HG03432 (cell line): ENCODE measurements at regions not wholly inside any gene's neighbourhood (a gene's known extent, or its start where the extent isn't known, plus 50 kb on each side); places are given as distances from the start of the nearest gene placed in this dataset.

Experiments used
- ATAC-seq: cut with Tn5 transposase; IDR thresholded peaks from one replicate; pipeline ENCODE4 v1.9.1; 2021; ENCODE audit warnings: mild to moderate bottlenecking, moderate library complexity; ENCODE audit not compliant: unreplicated experiment

GRCh38 chr14:104383996-104384775 lies 195.4 kb upstream of the C14orf180 start:
- no peak for ATAC-seq

DNA sequence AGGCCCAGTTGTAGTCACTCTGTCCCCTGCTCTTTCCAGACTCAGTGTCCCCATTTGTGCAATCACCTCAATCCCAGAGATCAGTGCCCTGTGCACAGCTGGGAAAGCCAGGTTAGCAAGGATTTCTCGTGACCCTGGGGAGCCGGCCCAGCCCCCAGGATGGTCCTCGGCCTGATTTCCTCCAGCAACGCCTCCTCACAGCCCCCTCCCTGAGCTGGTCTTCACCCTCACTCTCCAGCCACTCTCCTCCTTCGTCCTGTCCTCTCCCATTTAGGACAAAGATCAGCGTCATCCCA lies 194.8 kb upstream of the C14orf180 start:
- ATAC-seq: no peak

- no peak for ATAC-seq
These were observed 194.5 kb upstream of the C14orf180 start for GRCh38 chr14:104385111-104385510.

DNA sequence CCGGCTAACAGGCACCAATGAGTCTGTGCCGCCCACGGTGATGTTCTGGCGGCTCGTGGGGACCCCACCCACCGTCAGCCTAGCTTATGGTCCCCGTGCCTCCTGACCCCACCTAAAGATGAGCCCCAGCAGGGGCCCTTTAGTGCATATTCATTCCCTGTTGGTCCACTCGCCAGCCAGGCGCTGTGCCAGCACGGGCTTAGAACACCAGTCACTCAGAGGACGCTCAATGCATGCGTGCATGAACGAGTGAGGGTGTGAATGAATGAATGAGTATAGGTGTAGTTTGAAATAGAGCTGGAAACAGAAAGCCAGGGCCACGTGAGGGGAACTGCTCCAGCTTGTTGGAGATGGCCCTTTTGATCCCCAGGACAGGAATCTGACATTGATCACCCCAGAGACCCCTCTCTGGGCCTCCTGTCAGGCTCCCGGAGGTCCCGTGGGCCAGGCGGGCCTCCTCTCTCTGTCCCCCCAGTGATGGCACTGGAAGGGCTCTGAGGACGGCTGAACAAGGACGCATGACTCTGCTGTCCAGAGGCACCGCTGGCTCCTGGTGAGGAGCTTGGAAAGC lies 193.9 kb upstream of the C14orf180 start:
- ATAC-seq: no peak

DNA sequence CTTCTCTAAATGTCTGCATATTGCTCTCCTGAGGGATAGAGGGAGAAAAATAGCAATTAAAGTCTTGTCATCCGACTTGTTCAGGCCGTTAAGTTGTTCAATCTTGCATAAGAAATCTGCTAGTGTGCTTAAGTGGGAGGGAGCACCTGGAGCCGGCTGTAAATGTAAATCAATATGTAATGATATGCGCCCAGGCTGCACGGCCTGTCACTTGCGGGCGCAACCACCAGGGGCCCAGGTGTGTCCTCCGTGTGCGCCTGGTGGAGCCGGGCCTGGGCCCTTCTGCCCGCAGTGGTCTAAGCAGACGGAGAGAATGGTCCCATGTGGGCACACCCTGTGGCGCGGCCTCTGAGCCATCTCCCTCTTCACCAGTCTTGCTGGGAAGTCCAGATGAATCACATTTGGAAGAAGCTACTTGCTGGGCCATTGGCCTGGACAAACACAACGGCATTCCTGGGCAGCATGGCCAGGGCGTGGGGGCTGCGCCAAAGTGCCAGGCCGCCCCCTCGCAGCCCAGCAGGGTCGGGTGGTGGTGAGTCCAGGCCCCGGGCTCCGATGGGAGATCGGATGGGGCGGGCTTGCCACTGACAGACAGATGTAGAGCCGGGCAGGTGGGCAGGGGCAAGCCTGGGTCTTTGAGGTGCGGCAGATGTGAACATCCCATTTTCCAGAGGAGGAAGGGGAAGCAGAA lies 193.3 kb upstream of the C14orf180 start:
- no peak for ATAC-seq

DNA sequence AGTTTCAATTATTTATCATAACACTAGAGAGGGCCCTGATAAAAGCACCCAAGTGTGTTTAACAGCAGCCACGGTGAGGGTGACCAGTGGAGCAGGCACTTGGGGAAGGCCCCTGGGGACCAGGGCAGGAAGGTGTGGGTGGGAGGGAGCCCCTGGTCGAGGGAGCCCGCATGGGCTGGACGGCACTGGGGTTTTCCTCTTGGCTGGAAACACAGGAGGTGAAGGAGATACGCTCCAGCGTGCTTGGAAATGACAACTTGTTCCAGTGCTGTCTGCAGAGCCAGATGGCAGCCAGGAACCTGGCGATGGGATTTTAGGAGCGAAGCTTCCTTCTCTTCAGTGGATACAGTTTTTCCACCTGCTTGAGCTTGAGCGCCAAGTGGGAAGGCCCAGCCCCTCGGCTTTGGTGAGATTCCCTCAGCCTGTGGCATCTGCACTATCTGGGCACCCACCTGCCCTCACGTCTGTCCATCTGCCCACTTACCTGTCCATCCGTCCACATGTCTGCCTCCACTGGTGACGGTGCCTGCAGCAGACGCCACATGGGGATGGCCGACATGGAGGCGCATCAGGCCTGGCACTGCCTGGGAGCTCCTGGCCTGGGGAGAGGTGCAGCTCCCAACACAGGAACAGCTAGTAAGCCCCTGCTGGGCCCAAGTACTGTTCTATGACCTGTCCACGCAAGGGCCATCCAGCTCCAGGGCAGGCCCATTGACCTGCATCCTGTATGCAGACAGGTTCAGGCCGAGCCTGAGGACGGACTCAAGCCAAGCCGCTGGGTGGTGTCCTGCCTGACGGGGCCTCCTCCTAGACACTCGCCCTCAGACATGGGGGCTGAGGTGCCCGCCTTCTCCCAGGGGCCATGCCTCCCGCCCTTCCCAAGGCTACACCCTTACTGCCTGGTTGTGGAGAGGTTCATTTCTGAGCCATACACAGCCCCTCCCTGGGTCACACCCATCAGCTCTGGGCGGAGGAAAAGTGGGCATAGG lies 192.2 kb upstream of the C14orf180 start:
- no peak for ATAC-seq

GRCh38 chr14:104388011-104388521 lies 191.5 kb upstream of the C14orf180 start:
- ATAC-seq: no peak

DNA sequence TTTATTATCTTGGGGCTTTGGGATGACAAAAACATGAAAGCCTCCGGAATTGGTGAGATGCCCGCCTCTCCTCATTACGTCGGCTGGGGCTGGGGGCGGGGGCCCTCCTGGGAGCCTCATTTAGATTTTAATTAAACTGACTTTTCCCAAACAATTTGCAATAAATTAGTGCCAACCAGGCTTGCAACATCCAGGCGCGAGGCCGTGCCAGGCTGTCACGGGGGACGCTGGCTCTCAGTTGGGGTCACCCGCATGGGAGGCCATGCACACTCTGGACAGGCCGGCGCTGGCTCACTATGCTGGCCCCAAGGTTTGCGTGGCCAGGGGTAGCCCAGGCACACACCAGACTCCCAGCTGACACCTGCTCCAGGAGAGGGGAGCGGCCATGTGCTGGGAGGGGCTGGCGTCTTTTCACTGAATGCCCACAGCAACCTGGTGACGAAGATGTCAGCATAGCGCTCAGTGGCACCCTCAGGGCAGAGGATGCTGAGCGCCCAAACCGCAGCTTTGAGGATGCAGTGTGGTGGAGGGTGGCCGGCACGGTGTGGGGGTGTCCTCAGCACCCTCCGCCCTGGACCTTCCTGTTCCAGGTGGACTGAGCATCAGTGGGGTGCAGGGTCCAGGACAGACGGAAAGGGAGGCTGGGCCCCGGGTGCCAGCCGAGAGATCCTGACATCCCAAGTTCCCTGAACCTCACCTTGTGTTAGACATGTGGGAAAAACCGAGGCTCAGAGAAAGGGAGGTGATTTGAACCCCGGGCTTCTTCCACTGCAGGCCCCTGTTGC lies 190.8 kb upstream of the C14orf180 start:
- no peak for ATAC-seq

- no peak for ATAC-seq
These were observed 190.0 kb upstream of the C14orf180 start for GRCh38 chr14:104389326-104390220.

DNA sequence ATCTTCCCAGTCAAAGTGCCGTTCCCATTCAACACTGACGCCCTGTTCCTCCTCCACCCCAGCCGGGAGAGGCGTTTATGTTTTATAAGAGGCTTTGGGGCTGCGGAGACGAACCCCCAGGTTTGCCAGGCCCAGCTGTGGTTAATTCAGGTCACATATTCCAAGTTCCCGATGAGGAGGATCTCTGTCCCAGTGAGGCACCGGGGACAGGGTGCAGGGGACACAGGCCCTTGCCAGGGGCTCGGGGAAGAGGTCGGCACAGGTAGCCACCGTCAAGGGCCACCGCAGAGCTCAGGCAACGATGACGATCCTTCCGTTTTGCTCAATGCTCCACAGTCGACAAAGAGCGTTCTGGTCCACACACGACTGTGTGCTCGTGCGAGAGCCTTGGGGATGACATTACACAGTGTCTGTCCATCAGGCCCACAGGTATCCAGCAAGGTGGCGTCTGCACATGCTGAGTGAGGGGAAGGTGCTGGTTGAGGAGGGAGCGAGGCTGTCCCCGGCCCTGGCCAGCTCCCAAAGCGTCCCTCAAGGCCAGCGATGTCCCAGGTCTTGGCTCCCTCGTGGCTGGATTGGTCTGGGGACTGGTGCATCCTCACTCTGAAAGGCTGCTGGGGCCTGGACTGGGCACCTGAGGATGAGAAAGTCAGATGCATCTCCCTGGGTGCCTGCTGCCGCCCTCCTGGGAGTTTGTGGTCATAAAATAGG lies 189.2 kb upstream of the C14orf180 start:
- ATAC-seq: no peak

- no peak for ATAC-seq
These were observed 188.3 kb upstream of the C14orf180 start for GRCh38 chr14:104390941-104391901.

GRCh38 chr14:104392001-104392395 lies 187.6 kb upstream of the C14orf180 start:
- no peak for ATAC-seq

DNA sequence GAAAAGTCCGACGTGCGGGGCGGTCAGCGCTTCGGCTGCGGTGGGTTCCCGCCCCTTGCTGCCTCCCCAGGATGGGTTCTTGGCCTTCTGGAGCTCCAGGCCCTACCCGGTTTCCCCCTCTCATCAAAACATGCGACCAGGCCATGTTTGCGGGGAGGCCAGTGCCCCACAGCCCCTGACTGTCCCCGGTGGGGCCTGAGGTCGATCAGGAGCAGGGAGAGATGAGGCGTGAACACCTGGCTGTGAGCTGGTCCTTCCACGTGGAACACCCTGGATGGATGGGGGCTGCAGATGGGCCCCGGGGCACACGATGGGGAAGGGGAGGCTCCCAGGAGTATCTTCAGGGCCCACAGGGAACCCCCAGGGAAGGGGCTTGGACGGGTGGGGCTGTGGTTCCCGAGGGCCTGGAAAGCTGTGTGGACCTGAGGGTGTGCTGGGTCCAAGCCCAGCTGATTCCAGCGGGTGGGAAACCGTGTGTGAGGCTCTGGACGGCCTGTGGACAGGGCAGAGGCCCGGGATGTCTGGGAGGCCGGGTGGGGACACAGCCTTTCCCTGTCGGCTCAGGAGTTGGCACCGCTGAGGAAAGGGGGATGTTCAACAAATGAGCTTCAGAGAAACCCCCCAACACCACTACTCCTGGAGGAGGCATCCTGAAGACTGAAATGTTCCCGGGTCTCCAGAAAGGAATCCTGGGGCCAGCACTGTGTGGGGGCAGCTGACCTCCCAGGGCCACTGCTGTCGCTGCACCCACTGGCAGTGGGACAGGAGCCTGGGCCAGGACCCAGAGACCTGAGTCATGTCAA lies 187.0 kb upstream of the C14orf180 start:
- no peak for ATAC-seq

DNA sequence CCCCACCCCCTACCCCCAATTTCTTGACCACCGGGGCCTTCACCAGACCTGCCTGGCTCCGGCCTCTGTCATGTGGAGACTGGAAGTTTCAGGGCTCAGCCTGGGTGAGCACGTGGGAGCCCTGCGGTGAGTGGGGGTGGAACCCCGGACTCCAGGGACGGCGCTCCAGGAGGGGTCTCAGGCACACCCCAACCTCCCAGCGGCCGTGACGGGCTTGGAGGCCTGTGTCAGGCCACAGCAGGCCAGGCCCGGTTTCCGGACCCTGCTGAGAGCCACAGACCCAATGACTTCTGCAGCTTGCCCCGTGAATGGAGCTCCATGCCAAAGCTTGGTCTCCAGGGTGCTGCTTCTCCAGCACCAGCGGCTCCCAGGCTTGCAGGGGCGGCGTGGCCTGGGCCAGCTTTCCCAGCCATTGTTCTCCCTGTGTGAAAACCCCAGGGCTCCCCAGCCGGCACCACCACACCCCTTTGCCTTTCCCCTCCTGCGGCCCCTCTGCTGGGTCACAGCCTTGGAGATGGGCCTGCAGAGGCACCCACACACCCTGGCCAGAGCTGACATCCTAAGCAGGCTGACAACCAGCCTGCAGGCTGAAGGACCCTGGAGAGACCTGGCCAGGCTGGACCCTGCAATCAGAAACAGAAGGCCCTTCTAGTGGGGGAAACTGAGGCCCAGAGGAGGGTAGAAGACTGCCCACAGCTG lies 186.2 kb upstream of the C14orf180 start:
- no peak for ATAC-seq

- peak; percentile 49 for ATAC-seq
These were observed 185.6 kb upstream of the C14orf180 start for GRCh38 chr14:104393898-104394381.

GRCh38 chr14:104394409-104394851 lies 185.1 kb upstream of the C14orf180 start:
- no peak for ATAC-seq
